Left kidney (tissue), 1 donor: ENCODE measurements at regions not wholly inside any gene's neighbourhood (a gene's known extent, or its start where the extent isn't known, plus 50 kb on each side); places are given as distances from the start of the nearest gene placed in this dataset.

ENCODE experiments used
- DNase-seq: peaks from one replicate; pipeline ENCODE4 v3.0.0-alpha.2; 2013

DNA sequence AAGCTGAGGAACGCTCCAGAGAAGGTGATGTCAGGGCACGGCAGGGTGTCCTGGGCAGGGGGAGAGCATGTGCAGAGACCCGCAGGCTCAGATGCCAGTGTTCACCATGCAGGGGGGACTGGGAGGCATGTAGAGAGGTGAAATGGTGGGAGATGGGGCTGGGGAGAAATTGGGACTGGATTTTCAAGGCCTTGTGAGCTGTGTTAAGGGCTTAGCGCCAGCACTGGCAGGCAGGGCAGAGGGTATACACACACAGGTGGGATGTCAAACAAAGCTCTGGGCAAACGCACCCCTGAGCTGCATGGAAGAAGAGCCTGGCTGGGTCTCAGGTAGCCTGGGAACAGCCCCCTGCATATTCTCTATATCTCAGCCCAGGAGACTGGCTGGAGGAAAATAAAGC is 282.7 kb downstream of the SHQ1 start:
- DNase-seq = no peak

DNA sequence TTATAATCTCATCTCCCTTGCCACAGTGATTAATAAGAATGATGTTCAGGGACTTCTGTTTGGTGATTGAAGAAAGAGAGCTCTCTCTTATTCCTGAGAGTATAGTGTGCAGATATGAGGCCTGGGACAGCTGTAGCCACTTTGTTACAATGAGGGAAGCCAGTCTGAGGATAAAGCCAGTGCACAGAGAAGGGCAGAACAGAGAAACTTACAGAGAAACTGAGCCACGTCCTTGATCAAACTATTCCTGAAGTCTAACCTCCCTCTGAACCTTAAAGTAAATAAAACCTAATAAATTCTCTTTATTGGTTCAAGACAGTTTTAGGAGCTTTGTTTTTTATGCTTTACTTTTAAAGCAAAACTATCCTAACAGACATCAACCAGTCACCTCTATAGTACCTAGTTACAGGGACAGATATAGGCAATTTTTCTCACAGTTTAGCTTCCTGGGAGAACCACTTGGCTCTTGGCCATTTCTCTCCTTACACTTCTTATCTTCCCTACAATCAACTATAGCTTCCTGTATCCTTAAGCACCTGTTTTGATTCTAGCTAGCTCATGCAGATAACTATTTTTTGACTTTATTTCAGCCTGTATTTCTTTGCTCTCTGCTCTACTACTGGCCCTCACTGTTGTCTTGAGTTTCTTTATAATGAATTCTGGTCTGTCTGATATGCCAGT is 284.4 kb downstream of the SHQ1 start:
- no peak for DNase-seq

DNA sequence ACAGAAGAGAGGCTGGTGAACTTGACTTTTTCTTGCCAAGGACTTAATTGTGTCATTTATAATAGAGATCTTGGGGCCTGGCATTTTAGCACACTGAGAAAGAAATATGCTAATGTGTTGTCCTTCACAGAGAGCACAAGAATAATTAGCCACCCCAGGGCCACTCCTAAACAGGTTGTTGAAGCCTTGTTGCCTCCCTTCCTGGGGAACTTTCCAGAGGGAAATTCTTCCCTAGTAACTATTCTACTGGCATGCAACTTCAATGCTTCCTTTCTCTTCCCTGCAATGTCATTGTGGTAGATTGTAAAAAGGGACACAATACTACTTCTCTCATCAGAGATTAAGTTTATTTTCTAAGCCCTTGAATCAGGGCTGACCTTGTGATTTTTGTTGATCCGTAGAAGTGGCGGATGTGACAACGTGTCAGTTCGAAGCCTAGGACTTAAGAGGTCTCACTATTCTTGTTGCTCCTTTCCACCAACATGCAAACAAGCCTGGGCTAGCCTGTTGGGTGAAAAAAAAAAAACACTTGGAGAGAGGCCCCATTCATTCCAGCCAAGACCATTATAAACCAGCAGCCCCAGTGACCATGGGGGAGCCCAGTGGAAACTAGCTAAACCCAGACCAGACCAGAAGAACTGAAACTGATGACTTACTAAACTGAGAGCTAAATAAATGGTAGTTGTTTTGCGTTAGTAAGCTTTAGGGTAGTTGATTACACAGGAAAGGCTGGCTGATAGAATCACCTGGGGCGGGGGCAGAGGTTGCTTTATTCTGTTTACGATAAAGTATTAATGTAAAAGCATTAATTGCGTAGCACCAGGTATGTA is 287.2 kb downstream of the SHQ1 start:
- no peak for DNase-seq

DNA sequence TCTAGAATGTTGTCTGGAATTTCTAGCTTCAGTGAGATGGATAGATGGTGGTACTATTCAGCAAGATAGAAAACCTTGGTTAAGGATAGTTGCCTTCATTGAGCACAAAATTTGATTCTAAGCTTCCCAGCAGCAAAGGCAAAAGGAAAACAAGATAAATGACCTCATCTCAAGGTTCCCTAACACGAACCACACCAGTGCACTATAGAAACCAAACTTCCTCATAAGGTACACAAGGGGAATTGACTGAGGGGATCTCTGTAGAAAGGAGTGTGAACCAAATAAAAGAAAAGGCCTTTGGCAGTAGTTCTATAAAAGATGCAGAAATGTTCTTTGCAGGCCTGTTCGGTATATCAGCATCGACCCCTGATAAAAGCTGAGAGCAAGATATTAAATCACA is 288.9 kb downstream of the SHQ1 start:
- no peak for DNase-seq

DNA sequence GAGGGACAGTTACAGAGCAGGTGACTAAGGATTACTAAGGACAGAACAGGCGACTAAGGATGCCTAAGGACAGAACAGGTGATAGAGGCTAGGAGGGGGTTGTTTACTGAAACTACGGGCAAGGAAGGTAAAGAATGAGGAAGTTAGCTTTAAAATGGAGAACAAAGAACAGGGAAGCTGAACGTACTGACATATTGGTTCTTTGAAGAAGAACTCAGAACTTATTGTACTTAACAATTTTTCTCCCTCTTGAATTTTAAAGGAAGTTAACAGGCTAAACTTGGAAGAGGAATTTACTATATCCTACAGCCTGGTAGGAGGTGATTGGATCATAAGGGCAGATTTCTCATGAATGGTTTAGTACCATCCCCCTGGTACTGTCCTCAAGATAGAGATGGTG is 290.2 kb downstream of the SHQ1 start:
- DNase-seq = no peak

DNA sequence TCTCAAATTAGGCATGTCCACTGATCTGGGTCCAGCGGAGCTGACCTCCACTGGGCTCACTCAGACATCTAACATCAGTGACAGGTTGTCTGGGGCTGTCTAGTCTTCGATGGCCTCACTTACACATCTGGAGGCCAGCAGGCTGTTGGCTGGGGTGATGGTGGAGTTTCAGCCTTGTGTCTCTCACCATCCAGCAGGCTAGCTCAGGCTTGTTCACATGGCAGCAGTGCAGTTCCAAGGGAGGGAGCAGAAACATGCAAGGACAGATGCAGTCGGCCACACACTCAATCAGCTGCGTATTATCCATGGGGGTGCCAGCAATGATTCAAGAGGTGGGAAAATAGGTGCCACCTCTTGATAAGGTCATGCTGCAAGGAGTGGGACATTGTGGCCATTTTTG is 292.5 kb downstream of the SHQ1 start:
- no peak for DNase-seq

DNA sequence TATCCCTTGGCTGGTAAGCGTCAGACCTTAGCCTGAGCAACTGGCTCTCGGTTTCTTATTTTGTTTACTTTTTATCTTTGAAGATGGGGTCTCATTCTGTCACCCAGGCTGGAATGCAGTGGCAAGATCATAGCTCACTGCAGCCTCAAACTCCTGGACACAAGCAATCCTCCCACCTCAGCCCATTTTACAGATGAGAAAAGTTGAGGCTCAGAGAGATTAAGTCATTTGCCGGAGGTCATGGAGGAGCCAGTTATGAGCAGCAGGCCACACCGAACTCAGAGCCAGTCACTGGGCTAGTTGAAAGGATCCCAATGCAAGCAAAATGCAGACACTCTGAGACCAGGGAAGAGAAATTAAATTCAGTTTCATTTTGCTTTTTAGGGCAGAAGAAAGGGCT is 293.6 kb downstream of the SHQ1 start:
- no peak for DNase-seq

DNA sequence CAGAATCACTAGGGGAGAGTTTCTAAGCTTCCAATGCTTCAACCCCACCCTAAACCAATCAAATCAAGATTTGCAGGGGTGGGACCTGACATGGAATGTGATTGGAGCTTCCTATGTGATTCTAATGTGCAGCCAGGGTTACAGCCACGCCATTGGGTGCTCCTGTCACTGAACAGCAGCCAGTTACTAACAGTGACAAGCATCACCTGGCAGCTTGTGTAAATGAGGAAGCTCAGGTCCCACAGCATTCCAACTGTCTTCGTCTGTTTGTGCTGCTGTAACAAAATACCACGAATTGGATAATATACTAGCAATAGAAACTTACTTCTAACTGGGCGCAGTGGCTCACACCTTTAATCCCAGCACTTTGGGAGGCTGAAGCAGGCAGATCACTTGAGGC is 294.9 kb downstream of the SHQ1 start:
- no peak for DNase-seq

DNA sequence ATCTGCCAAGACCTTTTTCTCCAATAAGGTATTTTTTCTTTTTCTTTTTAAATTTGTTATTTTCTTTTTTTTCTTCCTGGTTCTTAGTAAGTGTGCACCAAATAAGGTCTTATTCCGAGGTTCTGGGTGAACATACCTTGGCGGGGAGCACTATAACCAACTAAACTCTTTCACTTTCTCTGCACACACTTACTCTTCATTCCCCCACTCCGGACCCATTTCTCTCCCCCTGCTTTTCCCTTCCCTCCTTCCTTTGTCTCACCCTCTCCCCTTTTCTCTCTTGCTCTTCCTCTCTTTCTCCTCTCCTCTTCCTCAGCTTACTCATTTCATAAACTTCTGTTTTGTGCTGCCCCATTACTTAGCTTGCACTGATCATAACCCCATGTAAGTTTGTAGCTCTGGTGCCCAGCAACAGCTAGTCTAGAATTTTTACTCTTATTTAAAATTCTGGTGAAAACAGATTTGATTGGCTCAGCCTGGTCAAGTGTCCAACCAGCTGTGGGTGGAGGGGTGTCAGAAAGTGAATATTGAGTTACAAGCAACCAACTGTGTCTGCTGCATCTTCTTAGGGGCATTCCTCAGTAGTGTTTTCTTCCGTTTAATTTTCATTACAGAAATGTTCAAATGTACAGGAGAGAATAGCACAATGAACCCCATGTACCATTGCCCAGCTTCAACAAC is 297.5 kb downstream of the SHQ1 start:
- DNase-seq = peak; percentile 30

DNA sequence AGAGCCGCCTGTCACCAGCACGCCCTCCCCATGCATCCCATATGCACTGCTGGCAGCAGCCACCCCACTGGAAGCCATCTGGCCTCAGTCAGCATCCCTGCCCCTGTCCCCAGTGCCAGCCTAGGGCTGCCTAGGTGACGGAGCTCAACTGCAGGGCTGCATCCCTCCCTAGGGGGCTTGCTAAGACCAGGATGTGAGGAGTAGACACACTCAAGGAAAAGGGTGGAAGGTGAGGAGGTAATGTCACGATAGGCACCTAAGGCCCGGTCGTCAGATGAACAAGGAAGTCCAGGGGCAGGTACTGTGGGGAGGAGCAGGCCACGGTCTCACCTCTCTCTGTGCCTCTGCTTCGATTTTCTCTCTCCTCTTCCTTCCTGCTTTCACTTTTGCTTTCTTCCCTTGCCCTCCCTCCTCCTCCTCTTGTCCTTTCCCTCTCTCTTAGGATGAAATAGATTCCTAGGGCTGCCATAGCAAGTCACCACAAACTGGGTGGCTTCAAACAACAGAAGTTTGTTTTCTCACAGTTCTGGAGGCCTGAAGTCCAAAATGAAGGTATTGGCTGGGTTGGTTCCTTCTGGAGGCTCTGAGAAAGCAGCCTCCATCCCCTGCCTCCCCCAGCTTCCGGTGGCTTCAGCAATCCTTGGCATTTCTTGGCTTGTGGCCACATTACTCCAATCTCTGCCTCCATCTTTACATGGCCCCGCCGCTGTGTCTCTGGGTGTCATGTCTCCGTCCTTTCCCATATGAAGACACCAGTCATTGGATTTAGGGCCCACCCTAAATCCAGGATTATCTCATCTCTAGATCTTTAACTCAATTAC is 298.3 kb downstream of the SHQ1 start:
- DNase-seq = no peak

DNA sequence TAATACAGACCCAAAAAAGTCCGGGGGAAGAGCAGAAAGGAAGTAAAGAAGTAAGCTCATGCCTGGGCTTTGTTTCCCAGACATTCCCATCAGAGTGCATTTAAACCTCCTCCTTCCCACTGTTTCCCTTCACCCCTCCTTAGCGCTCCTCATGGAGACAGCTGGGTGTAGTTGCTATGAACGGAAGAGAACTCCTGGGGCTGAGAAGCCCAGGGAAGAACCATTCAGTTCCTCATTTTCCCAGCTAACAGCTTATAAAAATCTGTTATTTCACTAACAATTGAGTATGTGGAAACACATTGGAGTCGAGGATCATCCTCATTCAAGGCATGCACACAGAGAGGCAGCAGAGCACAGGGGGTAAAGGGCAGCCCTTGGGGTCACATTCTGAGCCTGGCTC is 299.3 kb downstream of the SHQ1 start:
- no peak for DNase-seq

DNA sequence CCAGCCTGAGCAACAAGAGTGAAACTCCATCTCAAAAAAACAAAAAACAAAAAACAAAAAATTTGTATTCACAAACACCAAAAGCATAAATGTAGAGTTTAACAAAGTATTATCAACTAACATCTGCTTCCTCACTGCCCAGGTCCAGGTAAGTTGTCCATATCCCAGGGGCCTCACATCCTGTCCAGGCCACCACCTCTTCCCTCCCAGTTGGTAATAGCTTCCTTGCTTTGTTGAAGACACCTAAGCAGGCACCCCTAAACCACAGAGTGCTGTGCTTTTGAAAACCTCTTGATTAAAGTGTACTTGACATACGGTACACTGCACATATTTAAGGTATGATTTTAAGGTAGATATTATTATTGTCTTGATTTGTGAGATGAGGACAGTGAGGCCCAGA is 299.8 kb downstream of the SHQ1 start:
- DNase-seq = no peak

DNA sequence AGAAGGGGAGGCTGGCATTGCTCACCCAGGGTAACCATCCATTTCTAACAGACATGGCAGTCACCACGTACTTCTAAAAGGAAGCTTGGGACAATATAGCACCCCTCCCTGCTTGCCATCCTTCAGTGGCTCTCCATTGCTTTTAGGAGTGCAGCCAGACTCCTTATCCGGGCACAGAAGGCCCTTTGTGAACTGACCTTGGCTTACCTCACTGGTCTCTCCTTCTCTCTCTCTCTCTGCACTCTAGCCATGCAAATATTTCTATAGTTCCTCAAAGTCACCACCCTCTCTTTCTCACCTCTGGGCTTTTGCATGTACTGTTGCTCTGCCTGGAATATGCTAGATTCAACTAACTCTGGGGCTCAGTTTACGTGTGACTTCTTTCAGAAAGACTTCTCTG is 301.1 kb downstream of the SHQ1 start:
- no peak for DNase-seq

DNA sequence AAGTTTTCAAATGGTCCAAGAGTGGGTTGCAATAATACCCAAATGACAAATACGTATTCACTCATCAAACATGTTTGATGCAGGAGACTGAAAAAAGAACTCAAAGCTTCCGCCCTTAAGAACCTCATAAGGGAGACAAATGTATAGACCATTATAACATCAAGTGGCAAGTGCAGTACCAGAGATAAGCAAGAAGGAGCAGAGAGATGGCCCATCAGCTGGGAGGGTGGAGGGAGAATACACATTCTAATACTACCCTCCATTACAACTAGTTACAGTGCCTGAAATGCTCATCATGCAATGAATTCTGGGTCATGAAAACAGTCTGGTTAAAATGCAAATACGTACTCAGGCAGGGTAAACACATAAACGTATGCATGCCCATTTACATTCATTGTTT is 304.0 kb downstream of the SHQ1 start:
- DNase-seq = no peak

DNA sequence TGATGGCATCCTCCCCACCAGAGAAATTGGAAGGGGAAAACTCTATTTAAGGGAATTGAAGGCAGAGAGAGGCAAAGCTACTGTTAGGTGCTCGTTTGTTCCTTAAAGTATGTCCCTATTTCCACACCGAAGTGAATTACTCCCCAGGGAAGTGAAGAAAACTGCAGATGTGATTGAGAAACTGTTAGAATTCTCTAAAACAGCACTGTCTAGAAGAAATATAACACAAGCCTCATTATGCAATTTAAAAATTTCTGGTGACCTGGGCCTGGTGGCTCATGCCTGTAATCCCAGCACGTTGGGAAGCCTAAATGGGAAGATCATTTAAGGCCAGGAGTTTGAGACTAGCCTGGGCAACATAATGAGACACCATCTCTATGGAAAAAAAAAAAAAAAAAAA is 305.0 kb downstream of the SHQ1 start:
- no peak for DNase-seq

DNA sequence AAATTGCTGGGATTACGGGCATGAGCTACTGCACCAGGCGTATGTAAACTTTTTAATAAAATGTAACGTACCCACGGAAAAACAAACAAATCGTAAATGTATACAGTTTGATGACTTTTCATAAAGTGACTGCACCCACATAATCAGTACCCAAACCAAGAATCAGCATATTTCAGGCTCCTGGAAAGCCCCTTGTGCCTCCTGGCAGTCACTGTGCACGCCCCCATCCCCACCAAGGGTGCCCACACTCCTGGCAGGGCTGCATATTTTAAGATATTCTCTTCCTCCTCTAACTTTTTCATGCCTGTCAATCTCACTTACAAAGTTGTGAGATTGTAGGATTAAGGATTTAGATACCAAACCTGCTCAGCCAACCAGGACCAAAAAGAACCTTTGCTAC is 305.5 kb downstream of the SHQ1 start:
- no peak for DNase-seq

DNA sequence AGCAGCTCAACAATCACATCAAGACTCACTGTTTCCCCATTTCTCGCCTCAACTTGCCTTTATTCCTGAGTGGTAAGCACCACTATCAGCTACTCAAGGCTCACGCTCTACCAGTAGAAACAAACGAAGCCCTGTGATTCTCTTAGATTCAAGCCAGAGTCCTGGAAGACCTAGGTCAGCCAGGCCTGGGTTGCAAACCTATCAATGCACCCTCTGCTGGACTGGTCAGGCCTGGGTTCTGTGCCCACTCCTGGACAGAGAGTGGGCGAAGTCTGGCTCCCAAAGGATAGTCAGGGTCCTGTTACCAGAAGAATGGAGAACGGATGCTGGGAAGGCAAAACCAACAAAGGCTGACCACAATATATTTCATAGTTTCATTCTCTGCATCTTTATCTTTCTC is 308.4 kb downstream of the SHQ1 start:
- no peak for DNase-seq

DNA sequence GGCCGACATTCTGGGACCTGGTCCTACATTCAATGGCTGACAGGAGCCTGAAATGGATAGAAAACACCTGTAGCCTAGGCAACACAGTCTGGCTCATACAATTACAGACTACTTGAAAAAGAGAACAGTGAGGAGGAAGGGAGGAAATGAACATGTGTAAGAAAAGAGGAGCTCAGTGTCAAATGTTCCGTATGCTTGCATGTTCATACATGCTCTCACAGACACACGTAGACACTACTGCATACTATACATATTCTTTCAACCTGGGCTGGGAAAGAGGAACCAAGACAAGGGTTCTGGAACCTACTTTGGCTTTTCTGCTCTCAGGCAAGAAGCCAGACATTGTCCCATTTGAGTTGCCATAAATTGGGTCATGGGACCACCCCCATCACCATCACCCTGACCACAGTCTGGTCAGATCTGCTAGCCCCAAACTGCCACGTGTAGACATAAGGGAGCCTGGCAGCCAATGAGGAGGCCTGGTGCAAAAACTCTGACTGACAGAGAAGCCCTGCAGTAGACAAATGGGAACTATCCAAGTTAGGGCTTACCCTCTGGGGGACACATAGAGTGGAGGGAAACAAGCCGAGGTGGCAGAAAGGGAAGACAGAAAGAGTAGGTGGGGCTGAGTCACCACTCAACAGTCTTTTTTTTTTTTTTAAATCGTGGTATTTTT is 310.0 kb downstream of the SHQ1 start:
- DNase-seq = no peak

DNA sequence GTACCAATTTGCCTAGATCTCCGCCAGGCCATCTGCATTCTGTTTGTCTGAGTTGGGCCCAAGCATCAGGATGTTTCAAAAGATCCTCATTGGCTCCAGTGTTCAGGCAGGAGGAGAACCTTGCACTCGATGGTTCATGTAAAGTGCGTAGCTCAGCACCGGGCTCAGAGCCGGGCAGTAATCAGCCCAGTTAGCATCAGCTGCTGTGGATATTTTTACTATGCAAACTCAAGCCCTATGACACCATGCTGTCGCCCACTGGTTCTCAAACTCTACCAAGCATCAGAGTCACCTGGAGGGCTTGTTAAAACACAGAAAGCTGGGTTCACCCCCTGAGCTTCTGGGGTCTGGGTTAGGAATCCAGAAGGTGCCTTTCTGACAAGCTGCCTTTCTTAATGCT is 310.8 kb downstream of the SHQ1 start:
- no peak for DNase-seq

DNA sequence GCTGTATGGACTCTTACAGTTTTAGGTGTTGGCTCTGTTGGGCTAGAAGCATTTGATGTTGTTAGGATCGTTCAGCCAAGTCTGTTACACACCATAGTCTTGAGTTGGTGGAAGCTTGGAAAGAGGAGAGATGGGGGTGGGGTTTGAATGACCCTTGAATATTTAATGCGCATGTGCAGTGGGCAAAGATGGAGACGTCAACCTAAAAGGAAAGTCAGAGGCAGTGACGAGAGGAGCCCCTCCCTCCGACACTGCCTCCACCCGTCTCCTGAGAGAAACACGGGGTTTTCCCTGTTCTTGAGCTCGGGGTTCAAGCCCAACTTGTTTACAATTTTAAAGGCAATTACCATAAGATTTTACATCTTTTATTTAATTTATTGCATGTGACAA is 311.4 kb downstream of the SHQ1 start:
- no peak for DNase-seq

DNA sequence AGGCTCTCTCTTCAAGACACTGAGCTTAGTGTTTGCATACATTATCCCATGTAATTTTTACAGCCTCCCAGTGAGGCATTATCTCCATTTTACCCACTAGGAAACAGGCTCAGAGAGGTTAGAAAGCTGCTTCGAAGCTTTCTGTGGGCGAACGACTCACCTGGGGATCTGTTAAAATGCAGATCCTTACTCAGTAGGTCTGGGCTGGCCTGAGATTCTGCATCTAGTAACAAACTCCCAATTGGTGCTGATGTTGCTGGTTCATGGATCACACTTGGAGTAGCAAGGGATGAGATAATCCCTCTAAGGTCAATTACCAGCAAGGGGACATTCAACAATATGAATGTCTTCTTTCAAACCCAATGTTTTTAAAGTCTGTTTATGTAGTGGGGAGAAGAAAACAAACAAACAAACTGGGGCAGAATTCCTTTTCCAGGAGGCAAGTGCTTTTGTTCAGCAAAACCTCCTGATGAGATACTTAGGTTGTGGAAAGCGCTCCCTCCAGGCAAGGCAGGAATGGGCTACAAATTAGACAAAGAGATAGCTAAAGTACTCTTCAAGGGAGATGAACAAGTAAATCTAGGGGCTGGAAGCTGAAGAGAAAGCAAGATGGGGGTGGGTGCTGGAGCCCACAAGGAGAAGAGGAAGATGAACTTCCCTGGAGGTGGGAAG is 311.9 kb downstream of the SHQ1 start:
- no peak for DNase-seq
